OCI-M2 (cell line): ENCODE measurements at regions not wholly inside any gene's neighbourhood (a gene's known extent, or its start where the extent isn't known, plus 50 kb on each side); places are given as distances from the start of the nearest gene placed in this dataset.
"Not testable (repeated sequence)": the region's sequence is repeated elsewhere in the genome, so short reads cannot be mapped to it uniquely, and the experiment has no call there.

Experiments used
- DNase-seq: peaks from one replicate; lab custom pipeline; 2025; ENCODE audit not compliant: unreplicated experiment; lab: John Stamatoyannopoulos, UW

DNA sequence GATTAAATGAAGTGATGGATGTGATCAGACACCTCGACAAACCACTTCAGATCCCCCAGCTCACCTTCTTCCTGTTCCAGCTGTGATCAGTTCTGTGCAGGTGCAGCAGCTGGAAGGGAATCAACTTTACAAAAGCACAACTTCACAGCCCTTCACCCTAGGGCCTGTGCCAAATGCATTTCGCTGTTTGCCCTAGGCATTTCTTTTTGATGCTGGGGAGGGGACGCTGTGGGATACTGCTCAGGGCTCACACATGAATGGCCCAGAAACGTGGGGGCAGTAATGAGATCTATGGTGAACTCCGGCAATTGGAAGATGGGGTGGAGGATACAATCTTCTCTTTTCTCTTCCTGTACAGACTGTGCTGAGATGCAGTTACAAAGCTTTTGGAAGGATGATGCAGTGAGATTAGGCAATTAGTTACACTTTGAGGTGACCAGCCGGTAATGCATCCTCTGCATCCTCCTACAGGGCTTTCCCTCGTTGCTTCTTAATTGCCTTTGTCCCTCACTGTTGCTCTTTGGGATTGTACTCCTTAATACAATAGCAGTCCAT lies 215.1 kb upstream of the PITX2 start:
- DNase-seq, result no peak

DNA sequence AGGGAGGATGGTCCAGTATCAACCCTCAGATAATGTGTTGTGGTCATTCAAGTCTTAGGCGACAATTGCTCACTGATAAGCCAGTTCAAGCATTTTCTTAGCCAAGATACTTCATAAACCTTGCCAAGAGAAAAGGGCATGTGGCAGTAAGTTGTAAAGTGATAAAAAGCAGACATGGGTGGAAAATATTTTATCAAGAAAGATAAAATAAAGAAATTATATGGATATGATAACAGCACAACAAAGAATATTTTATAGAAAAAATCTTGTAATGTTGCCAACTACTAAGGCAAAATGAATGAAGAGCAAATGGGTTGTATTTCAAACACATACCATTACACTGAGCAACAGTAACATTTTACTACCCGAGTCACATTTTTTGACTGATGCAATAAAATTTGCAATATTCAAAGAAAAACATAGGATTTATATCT lies 217.4 kb upstream of the PITX2 start:
- DNase-seq, result no peak

DNA sequence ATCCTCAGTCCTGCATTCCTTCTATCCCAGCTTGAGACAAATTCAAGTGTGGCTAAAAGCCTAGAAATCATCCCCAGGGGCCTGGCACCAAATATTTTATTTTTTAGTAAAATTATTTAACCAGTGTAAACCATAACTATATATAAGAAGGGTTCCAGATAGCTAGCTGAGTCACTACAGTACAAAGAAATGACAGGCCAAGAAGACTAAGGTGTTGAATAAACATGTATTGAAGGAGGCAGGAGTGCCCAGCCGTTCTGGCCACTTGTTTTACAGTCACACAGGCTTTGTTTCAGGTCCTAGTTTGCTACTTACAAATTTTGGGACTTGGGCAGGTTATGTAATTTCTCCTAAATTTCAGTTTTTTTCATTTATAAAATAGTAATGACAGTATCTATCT lies 225.9 kb upstream of the PITX2 start:
- no peak for DNase-seq

DNA sequence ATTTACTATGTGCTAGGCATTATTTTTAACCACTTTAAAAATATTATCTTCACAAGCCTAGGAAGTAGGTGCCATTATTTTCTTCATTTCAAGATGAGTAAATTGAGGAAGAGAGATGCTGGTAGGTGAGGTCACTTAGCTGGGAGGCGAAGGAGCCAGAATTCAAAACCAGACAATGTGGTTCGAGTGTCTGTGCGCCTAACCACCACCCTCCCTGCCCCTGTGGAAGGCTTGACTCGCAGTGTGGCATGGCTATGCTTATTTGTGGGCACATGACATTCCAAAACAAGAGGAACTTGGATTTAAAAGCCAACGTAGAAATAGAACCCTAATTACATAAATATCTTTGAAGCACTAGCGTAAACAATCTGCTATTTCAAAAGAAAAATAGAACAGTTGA lies 226.6 kb upstream of the PITX2 start:
- DNase-seq, result no peak

DNA sequence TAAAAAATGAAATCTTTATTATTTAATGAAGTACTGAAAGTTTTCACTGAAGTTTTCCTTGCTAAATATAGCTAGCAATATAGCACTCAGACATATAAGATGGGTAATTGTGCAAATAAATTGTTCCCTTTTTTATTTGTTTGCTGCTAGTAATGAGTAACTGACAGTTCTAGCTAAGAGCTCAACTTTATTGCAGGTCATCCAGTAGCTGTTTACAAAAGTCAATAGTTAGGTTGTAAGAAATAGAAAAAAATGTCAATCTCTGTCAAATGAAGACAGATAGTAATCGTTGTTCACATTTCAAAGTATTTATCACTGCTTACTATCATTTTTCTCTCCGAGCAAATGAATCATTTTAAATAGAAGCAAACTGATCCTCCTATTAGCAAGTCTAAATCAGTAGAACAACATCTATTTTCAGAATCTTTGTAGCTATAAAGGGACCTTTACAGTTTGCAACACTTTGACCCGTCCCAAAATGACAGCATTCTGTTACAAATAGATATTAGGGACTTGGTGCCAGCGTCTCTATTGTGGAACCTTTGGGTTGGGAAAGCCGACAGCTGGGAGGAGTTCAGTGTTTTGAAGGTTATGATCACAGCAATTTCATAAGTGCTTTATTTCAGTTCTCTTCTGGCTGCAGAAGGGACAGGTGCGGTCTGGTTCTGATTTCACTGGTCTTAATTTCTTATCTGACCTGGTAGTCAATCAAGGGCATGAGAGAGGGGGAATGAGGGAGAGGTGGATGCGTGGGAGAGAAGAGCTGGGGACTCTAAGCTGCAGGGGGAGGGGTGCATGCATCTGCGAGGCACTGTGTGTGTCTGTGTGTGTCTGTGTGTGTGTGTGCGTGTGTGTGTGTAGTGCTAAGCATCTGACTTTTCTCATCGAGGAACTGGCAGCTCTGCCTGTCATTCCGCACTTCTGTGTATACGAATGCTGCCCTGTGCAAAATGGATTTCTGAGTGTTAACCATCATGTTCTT lies 227.9 kb upstream of the PITX2 start:
- no peak for DNase-seq

DNA sequence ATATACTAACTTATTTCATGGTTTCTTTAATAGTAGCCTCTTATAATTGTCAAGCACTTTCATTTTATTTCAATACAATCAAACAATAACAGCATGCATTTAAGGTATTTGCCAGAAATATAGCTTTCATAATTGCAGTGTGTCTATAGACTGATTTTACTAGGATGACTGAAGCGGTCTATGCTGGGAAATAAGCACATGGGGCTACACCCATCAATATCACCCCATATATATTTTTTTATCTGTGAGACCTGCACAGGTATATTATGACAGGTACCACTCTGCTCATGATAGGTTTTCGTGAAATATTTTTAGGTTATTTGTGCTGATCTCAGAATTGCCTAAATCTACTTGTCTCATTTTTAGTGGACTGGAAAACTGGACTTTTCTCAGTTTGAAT lies 229.1 kb upstream of the PITX2 start:
- DNase-seq, result no peak

DNA sequence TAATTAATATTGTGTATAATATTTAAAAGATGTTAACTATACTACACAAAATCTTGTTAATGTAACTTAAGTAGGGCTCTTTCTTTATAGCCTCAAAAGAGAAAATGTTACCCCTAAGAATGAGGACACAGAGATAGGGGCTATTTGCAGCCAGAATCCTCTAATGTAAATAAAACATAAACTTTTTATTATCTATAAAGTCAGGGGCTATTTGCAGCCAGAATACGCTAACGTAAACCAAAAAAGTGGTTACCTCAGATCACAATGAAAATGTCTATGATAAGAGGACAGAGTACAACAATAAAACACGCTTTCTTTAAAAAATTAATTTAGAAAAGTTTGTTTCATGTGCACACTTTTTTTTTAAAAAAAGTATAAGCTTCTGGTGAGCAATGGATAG lies 229.9 kb upstream of the PITX2 start:
- DNase-seq, result no peak

DNA sequence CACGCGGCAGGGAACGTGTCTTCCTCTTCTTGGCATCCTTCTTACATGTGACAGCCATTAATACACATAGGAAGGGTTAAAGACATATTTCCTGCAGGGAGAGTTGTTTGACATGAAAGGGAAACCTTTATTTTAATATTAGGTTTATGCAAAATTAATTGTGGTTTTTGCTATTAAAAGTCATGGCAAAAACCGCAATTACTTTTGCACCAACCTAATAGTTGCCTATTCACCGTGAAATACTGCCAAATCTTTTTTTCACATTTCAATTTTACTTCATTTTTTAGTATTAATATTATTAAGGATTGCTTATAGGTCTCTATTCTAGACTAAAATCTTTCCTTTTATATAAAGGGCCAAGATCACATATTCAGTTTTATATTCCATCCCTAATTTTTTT lies 230.4 kb upstream of the PITX2 start:
- no peak for DNase-seq

DNA sequence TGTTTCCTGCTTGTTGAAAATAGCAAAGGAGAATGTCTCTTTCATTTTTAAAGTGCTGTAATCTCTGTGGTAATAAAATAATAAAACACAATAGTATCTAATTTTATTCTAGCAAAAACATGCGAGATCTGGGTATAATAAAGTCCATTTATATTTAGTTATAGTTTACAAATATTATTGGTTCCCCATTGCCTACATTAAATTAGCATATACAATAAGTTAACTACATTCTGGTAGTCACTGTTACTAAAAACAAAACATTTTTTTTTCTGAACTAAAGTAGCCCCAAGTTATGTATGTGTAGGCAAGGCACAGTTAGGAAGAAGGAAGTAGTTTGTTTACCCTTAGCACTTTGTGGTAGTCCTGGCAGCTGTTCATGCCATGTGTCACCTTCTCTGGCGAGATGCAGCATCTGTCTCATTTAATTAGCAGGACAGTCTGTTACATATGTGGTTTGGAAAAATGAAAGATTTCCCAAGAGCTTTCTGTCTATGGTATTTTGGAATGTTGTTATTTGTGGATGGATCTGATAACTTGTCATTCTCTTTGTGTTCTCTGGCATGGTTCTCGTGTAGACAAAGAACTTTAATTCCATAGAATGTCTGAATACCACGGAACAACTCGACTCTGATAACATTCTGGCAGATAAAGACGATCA lies 231.3 kb upstream of the PITX2 start:
- DNase-seq, result no peak

DNA sequence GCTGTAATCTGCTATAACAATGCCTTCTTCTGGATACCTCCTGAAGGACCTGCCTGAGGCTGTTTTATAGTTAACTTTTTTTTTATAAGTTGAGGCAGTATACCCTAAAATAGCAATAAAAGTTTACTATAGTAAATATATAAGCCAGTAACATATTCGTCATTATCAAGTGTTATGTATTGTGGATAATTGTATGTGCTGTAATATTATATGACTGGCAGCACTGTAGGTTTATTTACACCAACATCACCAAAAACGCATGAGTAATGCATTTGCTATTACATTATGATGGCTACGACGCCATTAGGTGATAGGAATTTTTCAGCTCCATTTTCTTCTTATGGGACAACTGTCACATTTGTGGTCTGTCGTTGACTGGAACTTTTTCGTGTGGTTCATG lies 237.2 kb upstream of the PITX2 start:
- DNase-seq, result no peak

DNA sequence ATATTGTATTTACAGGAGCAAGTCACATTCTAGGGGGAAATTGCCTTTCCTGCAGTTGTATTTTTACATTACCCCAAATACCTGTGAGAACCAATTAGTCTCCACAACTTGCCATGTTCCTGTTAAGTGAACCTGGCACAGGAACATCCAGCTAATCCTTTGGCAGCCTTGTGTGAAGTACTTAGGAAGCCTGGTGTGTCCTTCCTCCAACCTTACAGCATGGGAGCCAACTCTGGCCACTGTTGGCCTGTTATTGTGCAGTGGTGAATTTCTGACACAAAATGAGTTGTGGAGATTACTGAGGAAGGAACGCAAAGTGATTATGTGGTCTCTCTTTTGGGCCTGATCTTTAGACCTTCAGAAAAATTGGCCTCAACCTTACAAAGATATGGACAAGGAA lies 238.0 kb upstream of the PITX2 start:
- no peak for DNase-seq

DNA sequence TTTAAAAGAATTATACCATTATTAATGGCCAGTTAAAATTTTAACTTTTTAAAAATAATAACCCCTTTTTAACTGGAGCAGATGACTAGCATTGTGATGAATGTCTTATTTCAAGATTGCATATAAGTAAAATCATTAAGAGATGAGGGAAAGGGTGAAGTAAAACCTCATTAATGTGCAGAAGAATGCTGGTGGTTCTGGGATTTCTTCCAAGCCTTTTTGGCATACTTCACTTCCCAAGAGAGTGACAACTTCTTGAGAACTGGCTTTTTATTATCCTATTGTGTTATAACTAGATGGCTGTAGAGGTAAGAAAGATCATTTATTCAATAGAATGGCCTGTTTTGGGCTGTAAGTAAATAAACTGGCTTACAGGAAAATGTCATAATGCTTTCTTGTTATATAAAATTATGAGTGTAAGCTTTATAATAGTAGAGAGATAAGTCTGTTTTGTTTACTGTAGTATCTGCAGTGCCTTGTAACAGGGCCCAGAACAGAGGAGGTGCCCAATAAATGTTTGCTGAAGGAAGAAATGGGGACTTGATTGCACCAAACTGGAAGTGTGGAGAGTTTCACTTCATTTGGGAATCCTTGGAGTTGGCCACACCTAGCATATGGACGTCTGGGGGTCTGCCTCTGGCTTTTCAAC lies 242.9 kb upstream of the PITX2 start:
- no peak for DNase-seq

DNA sequence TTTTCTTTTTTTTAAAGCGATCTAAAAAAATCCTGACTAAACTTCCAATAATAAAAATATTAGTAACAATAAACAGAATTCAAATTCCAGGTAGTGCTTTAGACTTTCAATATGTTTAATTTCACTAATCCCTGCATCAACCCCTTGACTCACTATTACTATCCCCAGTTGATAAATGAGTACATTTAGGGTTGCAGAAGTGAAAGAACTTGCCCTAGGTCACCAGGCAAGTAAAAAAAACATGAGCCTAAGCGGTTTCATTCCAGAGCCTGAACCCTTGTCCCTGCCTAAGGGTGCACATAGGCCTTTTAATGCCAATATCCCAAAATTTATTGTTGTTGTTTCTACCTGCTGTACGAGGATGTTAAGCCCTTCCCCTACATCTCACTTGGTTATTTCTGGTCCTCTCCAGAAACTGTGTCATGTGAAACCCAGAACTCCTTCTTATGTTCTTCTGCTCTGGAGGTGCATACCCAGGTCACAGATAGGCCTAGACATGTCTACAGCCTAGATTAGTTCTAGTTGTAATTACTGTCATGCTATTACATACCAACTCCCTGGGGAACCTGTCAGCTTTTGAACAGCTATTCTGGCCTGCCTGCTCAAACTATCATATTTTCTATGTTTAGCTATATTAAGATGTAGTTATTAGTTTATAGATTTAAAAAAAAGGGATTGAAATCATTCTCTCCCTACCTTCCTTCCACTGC lies 244.5 kb upstream of the PITX2 start:
- DNase-seq, result no peak

DNA sequence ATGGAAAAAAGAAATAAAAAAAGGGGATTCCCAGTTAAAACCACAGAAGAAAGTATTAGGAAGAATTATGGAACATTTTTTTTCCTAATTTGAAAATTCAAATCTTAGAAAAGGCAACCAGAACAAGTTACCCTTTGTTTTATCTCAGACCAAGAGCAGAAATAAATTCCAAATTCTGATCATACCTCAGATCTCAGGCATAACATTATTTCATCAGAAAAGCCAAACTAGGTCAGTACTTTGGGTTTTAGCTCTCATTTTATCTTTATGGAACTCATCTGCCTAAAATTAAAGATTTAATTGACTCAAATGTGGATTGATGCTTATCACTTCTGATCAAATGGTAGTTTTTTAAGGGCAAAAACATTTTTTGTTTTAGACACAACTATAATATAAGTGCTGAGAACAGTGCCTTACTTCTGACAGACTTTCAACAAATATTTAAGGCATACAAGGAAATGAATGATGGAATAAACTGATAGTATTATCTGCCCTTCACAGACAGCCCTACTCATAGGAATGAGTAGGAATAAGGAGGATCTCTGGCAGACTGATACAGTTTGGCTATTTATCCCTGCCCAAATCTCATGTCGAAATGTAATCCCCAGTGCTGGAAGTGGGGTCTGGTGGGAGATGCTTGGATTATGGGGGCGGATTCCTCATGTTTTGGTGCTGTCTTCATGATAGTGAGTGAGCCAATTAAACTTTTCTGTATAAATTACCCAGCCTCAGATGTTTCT lies 245.3 kb upstream of the PITX2 start:
- no peak for DNase-seq

DNA sequence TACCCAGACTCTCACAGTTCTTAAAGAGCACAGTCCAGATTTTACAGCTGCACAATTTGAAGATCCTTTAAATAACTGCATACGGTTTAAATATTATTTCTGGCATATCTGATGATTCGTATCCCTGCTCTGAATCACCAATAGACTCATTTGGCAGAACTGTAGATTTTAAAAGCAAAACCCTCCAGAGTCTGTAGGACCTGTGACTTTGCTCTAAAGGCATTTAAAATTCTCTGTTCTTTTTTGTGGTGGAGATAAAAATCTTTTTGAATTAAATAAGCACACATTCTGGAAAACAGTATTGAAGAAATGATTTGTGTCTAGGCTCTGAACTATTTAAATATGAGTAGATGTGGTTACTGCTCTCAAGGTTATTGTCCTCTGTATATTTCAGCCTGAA lies 246.2 kb upstream of the PITX2 start:
- DNase-seq, result no peak

DNA sequence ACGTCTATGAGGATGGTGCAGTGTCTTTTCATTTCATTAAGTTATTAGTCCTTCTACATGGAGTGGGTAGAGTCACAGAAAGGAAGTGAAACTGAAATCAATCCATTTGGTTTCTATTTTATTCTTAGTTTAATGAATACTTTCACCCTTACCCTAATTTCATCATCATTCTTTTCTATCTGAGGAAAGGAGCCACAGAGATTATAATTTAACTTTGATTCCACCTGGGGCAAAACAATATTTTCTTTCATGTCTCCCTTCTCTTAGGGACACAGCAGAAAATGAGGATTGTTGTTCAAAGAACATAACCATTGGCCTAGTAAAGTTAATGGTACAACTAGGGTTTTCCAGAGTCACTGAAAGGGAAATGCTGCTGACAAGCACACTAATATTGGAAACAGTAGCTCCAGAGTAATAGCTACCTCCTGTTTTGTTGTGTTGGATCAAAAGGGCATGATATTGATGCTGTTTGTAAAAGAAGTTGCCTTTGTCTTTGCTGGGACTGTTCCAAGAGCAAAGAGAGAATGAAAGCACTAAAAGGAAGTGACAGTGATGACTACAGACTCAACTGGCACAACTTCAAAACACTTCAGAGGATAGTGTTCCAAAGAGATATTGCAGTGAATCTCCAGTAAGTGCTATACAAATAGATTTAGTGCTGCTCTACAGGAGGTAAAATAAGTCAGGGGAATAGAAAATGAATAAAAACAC lies 247.1 kb upstream of the PITX2 start:
- no peak for DNase-seq

DNA sequence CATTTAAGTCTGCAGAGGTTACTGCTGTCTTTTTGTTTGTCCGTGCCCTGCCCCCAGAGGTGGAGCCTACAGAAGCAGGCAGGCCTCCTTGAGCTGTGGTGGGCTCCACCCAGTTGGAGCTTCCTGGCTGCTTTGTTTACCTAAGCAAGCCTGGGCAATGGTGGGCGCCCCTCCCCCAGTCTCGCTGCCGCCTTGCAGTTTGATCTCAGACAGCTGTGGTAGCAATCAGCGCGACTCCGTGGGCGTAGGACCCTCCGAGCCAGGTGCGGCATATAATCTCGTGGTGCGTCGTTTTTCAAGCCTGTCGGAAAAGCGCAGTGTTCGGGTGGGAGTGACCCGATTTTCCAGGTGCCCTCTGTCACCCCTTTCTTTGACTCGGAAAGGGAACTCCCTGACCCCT lies 253.3 kb upstream of the PITX2 start:
- DNase-seq, result not testable (repeated sequence)

DNA sequence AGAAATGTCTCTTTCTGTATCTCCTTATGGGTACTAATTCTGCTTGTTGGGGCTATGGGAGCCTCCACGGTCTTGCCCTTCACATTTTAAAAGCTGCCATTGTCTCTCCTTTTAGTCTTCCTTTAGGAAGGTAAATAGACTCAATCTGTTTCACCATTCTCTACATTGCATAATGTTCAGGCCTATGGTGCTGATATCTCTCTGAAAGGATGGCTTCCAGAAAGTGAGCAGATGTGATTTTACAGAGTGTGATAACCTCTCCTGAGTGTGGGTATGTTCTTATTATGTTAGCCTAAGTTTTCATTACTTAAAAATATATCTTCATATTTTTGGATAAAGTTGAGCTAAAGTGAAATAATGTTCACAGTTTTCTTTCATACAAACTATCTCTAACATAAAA lies 254.0 kb upstream of the PITX2 start:
- no peak for DNase-seq

DNA sequence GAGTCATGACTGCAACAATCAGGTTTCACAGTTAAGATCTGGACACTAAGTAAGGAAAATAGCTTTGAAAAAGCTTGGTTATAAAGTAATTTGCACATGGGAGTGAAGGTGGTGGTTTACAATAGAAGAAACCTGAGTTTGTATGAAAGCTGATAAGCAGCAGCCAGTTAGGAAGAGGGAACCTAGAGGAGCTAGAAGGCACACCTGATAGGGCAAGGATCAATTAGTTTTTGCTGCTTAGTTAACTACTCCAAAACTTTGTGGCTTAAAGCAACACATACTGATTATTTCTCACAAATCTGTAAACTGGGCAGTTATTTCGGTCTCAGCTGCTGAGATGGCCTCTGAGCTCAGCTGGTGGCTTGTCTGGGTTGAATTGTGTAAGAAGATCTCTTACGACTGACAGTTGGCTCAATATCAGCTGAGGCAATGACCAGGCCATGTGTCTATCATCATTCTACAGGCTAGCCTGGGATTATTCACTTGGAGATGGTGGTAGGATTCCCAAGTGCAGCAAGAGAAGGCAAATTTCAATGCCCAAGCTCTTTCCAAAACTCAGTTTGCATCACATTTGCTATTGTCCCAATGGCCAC lies 255.0 kb upstream of the PITX2 start:
- DNase-seq, result no peak
